Skin of body (tissue), 1 donor: ENCODE measurements at regions not wholly inside any gene's neighbourhood (a gene's known extent, or its start where the extent isn't known, plus 50 kb on each side); places are given as distances from the start of the nearest gene placed in this dataset.
"Not testable (repeated sequence)": the region's sequence is repeated elsewhere in the genome, so short reads cannot be mapped to it uniquely, and the experiment has no call there.

ENCODE experiments used
- DNase-seq: peaks from one replicate; lab custom pipeline; 2025; lab: John Stamatoyannopoulos, UW

DNA sequence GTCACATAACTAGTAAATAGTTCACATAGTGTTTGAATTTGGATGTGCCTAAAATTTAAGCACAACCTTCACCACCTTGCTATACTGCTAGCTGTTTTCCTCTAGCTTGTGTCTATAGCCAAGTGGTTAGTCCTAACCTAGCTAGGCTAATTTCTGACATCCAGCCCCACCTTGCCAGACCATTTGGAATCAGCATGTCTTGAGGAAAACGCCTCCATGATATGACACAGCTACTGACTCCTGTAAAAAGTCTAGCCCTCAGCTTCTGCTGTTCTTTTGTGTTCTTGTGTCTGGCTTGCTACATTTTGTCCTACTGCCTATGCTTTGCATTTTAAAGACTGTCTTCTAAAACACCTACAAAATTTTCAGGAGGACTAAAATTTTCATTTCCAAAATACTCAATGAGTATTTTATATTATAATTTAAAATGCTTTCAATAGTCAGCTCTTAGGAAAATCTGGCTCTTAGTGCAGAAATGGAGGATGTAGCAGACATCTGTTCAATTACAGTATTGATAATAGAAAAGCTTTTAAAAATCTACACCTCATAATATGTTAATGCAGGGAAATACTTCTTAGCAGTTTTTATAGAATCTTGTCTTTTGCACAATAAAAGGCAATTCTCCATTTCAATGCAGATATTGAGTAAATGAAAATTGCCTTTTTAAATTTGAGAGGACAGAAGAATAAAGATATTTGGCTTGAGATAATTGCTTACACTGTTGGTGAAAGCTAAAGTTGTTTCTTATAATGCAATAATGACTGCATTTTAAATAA, 160.8 kb upstream of the APP start:
- DNase-seq: no peak

DNA sequence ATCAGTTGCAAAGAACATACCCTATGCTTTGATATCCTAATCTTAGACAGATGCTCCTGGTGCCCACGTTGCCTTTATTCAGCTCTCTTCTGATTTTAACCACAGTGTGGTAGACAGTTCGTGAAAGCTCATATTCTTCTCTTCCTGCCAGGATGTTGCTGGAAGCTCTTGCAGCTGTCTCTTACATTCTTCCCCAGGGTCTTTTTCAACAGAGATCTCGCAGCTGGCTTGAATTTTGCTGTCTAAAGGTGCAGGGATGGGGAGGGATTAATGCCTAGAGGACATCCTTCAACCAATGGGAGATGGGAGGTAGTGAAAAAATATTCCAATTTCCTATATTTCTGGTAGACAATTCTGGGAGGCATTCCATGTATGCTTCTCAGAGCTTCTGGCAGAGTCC, 150.0 kb upstream of the APP start:
- DNase-seq: no peak

DNA sequence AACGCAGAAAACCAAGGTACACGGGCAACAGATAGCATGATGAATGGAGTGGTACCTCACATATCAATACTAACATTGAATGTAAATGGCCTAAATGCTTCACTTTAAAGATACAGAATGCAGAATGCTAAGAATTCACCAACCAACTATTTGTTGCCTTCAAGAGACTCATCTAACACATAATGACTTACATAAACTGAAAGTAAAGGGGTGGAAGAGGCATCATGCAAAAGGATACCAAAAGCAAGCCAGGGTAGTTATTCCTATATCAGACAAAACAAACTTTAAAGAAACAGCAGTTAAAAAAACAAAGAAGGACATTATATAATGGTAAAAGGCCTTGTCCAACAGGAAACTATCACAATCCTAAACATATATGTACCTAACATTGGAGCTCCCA, 137.1 kb upstream of the APP start:
- no peak for DNase-seq

DNA sequence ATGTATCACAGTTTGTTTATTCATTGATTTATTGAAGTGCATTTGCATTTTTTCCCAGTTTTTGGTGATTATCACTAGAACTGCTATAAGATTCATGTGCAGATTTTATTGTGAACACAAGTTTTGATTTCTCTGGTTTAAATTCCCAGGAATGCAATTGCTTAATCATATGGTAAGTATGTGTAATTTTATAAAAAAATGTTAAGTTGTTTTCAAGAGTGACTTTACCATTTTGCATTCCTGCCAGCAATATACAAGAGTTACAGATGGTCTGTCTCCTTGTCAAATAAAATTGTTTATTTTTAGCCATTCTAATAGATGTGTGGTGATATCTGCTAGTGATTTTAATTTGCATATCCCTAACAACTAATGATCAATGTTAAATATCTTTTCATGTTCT, 127.3 kb upstream of the APP start:
- DNase-seq: no peak

DNA sequence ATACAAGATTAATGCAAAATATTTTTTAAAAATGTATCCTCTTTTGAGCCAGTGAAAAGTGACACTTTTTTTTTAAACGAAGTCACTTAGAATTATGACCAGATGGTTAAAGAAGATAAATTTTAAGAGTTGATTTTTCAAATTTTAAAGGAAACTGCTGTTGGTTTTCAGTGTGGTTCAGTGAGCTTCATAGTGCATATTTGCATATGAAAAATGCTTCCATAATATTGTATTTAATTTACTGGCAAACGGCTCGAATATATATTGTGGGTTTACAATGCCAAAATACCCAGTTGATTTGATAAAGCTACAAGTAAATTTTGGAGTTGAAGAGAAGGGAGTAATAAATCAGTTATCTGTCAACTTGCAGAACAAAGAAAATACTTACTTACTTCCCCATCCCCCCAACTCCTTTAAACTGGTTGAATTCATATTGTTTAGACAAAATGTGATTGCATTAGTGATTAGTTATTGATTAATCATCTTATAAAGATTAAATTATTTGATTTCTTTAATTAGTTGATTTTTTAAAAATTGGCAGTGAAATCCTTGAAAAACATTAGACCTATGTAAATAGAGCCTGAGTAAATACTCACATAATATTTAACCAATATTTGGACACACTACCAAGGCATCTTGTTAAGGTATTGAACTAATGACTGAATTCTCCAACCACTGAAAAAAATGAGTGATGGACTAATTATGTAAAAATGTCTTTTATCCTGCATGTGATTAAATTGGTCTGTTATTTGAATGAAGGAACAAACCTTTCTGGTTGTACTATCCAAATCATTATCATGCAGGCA, 122.8 kb upstream of the APP start:
- no peak for DNase-seq

DNA sequence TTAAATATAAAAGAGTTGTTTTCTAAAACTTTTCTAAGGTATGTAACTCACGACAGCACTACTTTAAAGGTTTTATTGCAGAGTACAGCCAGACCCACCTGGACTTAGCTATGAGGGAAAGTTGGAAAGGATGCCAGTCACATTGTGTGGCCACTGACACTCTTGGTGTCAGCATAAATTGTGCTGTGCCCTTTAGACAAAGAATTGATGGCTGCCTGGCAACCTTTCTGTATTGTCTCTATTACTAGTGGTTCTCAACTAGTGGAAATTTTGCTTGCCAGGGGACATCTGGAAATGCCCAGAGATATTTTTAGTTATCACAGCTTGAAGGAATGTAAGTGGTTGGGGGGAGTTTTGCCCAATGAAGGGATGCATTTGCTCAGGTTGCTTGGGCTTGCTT, 117.5 kb upstream of the APP start:
- no peak for DNase-seq

DNA sequence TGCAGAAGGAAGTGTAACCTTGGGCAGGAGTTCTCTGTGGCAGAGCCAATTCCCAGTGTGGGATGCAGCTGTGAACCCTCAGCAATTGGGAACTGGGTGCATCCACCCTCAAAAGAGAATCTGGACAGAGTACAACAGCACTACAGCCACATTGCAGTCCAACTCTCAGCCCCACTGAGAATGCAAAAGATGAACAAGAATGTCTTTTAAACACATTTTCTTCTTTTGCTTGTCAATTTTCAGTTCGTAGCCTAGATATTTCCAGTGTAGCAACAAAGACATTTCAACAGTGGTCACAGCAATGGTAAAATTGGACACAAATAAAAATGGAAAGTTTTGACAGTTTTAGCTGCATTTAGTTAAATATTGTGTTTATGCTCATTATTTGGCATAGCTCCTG, 114.0 kb upstream of the APP start:
- no peak for DNase-seq

DNA sequence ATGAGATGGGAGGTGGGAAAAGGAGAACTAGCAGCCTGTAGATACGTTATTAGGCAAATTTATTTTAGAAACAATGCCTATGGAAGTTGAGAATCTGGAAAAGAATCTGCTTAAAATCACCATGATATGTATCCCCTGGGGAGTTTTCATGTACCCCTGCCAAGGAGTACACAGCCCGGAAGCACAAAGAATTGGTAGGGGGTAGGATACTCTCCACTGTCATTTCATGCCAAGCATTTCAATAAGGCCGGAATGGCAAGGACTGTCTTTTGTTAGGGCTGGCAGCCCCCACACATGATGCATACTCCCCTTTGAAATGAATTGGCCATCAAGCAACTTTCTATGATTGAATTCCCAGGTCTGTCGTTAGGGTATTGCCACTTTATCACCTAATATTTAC, 111.5 kb upstream of the APP start:
- DNase-seq: no peak

DNA sequence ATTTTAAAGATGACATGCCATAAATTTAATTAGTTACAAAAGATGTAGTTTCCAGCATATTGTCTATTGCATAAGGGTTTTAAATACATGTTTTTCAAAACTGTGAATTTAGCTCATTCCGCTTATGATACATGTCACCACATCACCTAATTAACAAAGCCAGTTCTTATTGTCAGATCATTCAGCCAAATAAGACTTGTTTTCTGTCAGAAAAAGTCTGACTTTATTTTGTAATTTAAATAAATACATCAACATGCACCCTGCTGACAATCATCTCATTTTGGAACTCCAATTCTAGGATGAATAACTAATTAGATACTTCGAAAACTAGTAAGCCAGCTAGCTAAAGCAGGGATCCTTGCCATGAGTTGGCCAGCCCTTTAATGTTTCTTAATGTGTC, 110.9 kb upstream of the APP start:
- DNase-seq: peak; percentile 70

DNA sequence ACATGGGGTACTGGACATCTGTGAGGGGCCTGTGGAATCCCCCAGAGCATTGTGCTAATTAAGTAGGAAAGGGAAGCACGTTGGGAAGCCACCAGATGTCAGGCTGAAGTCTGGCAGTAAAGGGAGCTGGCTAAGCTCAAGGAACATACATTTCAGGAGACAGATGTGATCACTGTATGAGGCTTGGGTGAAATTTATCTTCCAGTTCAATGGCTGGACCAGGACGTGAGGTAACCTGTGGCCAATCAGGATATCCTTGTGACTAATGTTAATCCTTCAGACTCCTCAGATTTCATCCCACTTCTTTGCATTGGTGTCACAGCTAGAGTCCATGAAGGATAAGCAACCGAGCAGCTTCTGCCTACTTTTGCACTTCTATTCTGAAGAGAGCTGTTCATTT, 110.2 kb upstream of the APP start:
- peak; percentile 81 for DNase-seq

DNA sequence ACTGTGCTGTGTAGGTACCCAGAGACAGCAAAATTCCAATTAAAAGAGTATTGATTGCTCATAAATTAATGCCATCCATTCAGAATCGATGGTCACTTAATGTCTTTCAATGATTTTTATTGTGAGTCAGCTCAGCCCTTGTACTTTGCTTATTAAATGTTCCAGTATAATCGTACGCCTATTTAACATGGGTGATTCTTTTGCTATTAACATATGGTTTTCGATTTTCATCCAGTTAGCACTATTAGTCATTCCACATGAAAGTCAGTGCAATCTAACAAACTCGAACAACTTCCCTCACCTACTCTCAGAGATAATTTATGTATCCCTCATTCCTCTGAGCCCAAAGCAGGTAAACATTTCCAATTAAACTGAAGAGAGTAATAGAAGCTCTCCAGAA, 109.6 kb upstream of the APP start:
- DNase-seq: no peak

DNA sequence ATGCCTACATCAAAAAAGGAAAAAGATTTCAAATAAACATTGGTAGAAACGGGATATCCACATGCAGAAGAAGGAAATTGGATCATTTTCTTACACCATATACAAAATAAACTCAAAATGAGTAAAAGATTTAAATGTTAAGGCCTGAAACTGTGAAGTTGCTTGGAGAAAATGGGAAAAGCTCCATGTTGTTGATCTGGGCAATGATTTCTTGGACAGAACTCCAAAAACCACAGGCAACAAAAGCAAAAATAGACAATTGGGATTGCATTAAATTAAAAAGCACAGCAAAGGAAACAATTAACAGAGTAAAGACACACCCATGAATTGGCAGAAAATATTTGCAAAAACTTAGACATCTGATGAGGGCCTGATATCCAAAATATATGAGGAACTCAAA, 105.2 kb upstream of the APP start:
- DNase-seq: no peak

DNA sequence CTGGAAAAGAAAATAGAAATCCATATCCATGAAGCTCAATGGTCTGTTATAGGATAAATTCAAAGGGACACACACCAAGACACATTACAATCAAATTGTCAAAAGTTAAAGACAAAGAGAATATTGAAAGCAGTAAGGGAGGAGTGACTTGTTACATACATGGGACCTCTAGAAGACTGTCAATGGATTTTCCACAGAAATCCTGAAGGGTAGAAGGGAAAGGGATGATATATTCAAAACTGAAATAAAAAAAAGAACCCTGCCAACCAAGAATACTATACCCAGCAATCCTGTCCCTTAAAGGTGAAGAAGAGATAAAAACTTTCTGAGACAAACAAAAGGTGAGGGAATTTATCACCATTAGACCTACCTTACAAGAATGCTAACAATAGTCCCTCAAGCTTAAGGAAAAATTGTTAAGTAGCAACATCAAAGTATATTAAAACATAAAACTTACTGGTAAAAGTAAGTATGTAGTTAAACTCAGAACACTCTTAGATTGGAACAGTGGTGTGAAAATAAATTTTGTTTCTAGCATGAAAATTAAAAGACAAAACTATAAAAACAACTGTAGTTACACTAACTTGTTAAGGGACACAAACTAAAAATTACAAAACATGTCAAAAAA, 103.2 kb upstream of the APP start:
- no peak for DNase-seq

DNA sequence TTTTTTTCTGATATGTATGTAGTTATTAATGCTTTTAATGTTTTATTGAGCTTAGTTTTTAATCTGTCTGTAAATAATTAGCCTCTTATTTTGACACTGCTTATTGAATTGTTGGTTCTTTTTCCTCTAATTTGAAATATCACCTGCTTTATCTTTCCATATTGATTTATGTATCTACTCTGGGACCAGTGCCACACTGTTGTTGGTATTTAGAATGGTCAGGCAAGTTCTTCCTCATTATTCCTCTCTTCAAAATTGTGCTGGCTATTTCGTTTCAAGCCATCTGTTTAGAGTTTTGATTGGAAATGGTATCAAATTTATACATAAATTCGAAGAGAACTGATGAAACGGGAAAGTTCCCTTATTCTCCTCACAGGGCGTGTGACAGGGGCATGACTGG, 96.8 kb upstream of the APP start:
- no peak for DNase-seq

DNA sequence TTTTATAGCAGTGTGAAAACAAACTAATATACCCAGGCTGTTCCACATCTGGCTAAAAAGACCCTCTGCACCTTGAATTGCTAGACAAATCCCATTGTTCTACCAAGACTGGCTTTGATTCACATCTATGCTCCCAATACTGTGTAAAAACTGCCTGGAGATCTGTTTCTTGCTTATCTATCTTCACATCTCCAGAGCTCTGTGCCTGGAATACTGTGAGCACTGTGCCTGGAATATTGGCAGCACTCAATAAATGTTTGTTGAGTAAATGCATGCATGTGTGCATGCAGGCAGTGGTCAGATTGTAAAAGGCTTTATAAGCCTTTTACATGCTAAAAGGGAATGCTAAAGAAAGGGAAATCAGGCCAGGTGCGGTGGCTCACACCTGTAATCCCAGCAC, 75.5 kb upstream of the APP start:
- no peak for DNase-seq

DNA sequence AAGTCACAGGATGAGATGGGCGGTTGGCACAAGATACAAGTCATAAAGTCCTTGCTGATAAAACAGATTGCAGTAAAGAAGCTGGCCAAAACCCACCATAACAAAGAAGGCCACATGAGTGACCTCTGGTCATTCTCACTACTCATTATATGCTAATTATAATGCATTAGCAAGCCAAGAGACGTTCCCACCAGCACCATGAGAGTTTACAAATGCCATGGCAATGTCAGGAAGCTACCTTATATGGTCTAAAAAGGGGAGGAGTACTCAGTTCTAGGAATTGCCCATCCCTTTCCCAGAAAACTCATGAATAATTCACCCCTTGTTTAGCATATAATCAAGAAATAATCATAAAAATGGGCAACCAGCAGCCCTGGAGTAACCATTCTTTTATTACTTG, 74.9 kb upstream of the APP start:
- no peak for DNase-seq

DNA sequence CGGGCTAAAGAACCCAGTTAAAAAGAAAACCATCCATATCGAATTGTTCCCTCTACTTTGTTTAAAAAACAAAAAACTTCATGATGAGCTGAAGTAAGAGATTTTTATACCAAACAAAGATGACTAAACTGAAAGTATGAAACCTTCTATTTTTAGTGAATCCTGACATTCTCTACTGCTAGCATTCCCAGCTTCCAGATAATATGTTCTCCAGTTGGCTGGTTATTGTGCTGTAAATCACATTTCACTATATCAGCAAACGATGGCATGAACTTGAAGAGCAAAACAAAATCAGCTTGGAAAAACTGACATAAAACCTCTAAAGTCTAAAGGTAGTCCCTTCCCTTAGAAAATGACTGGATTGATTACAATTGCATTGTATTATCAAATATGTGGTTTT, 68.1 kb upstream of the APP start:
- no peak for DNase-seq

DNA sequence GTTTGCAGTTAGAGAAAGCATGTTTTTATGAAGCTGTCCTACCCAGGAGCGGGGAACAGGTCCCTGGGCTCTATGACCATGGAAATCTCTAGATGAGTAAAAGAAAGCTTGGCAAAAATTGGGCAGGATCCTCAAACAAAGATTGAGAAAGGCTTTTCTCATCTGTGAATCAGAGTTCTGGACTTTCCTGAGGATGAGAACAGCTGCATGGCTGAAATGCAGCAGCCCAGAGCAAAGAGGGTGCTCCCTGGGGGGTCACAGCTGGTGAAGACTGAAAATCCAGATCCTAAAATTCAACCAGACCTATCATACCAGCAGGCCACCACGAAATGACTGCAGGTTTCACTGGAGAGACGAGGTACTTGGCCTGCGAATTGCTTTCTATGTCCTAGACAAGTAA, 65.7 kb upstream of the APP start:
- DNase-seq: no peak

DNA sequence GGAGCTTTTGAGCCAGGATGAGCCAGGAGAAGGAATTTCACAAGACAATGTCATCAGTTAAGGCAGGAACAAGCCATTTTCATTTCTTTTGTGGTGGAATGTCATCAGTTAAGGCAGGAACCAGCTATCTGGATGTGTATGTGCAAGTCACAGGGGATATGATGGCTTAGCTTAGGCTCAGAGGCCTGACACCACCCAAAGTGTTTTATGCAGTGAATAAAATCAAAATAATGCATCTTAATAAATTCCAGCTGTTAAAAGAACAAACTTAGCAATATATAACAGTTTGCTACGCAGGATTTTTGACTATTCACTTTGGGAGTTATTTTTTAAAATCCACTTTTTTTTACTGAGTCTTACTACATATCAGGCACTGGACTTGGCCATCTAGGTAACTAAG, 62.7 kb upstream of the APP start:
- not testable (repeated sequence) for DNase-seq

DNA sequence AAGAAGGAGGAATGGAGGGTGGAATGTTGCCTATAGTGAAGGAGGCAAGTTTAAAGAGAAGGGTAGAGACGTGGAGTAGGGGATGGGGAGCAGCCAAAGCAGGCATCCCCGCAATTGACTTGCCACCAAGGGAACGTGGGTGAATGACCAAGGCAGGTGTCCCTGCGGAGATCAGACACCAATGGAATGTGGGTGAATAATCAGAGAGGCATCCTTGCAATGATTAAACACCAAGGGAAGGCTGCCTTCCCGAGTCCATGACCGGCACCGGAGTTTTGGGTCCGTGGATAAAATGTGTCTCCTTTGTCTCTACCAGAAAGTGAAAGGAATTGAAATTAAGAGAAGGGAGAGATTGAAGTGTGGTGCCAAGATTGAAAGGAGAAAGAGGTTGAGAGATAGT, 61.9 kb upstream of the APP start:
- not testable (repeated sequence) for DNase-seq

DNA sequence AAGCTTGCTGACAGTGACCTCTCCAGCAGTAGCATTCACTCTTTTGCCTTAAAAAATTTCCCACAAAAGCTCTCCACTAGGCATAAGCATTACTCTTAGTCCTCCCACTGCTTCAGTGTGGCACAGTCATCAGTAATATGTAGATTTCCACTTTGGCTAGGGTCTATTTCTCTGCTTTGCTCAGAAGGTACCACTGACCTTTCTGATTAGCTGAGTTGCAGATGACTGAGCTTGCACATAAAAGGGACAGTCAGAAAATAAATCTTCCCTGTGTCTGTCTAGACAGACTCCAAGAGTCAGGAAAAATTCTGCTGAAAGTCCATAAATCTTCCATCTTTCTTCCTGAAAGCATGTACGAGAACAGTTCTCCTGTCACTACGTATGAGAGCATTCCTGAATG, 56.6 kb upstream of the APP start:
- no peak for DNase-seq

DNA sequence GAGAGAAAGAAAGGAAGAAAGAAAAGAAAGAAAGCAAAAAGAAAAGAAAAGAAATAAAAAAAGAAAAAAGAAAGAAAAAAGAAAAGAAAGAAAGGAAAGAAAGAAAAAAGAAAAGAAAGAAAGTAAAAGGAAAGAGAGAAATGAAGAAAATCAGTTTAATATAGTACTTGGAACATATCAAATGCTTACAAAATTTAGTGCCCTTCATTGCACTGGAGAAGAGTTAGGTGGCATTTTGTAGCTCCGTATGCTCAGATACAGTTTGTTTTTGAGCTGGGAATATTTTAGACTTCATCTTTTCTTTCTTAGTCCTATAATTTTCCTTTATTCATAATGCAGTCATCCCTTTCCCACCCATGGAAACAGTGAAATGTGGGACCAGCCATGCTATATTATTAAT, 56.2 kb upstream of the APP start:
- DNase-seq: no peak

DNA sequence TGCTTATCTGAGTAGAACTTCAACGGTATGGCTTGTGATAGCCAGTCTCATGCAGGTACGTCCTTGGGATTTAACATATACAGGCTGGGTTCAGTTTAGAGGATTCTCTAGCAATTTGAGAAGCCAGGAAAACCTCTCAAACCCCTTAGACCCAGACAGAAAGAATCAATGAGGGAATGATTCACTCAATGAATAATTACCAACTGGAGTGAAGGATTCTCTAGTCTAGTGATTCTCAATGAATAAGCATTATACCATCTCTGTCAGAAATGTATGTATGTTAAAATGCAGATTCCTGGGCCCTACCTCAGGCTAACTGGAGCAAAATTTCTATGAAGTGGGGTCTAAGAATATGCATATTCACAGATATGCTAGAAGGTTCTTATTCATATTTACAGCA, 54.5 kb upstream of the APP start:
- DNase-seq: no peak
